ENCODE measurements at regions not wholly inside any gene's neighbourhood (a gene's known extent, or its start where the extent isn't known, plus 50 kb on each side); places are given as distances from the start of the nearest gene placed in this dataset.

- TF ChIP-seq EZH2 (IDR thresholded peaks at IDR 0.05; ENCODE audit: low read length) (no peak), CTCF (optimal IDR thresholded peaks at IDR 0.05 in 1 of 3, IDR thresholded peaks at IDR 0.05 in 1 of 3, conservative IDR thresholded peaks at IDR 0.05 in 1 of 3; ENCODE audit: extremely low read depth in 1 of 3, insufficient read depth in 2 of 3, low read length in 3 of 3) (no peak)
Measured at GRCh38 chr14:96746101-96746500, 51.1 kb upstream of the VRK1 start.

Data from keratinocyte (primary cell).